H9 (cell line): ENCODE measurements at regions not wholly inside any gene's neighbourhood (a gene's known extent, or its start where the extent isn't known, plus 50 kb on each side); places are given as distances from the start of the nearest gene placed in this dataset.

Source experiments
- DNase-seq: peaks from one replicate; pipeline ENCODE4 v3.0.0-alpha.2; 2017
- H2AFZ ChIP-seq: one replicate; pipeline ENCODE4 v1.6.1; 2013; ENCODE audit warnings: mild to moderate bottlenecking, low read length, control low read depth, moderate library complexity
- H2AK5ac ChIP-seq: 2 replicates; pipeline ENCODE4 v1.6.1; 2013; ENCODE audit warnings: low read length, control low read depth, mixed read lengths; ENCODE audit not compliant: insufficient read length
- H2BK120ac ChIP-seq: one replicate; pipeline ENCODE4 v1.6.1; 2013; ENCODE audit warnings: low read depth, mild to moderate bottlenecking, low read length, control low read depth, inconsistent platforms; ENCODE audit not compliant: poor library complexity, severe bottlenecking
- H2BK12ac ChIP-seq: 2 replicates; pipeline ENCODE4 v1.6.1; 2013; ENCODE audit warnings: low read length, control low read depth, mixed read lengths, low read depth; ENCODE audit not compliant: insufficient read length
- H2BK15ac ChIP-seq: 2 replicates; pipeline ENCODE4 v1.6.1; 2013; ENCODE audit warnings: low read depth, low read length, control low read depth
- H2BK20ac ChIP-seq: one replicate; pipeline ENCODE4 v1.6.1; 2013; ENCODE audit warnings: low read depth, mild to moderate bottlenecking, low read length, control low read depth, inconsistent platforms; ENCODE audit not compliant: poor library complexity, severe bottlenecking
- H2BK5ac ChIP-seq: 2 replicates; pipeline ENCODE4 v1.6.1; 2013; ENCODE audit warnings: low read length, control low read depth, mixed read lengths; ENCODE audit not compliant: insufficient read length
- H3K14ac ChIP-seq: 2 replicates; pipeline ENCODE4 v1.6.1; 2013; ENCODE audit warnings: low read length, control low read depth; ENCODE audit not compliant: insufficient read depth
- H3K18ac ChIP-seq: 2 replicates; pipeline ENCODE4 v1.6.1; 2013; ENCODE audit warnings: low read depth, mild to moderate bottlenecking, mixed read lengths, low read length, control low read depth; ENCODE audit not compliant: insufficient read length
- H3K23ac ChIP-seq: 2 replicates; pipeline ENCODE4 v1.6.1; 2013; ENCODE audit warnings: low read length, control low read depth, mixed read lengths, low read depth; ENCODE audit not compliant: insufficient read length
- H3K23me2 ChIP-seq: 2 replicates; pipeline ENCODE4 v1.6.1; 2013; ENCODE audit warnings: low read depth, mild to moderate bottlenecking, mixed read lengths, low read length, control low read depth; ENCODE audit not compliant: insufficient read length, poor library complexity, severe bottlenecking
- H3K27ac ChIP-seq: 2 replicates; pipeline ENCODE4 v1.5.1; 2013; ENCODE audit warnings: low read length, control low read depth, mixed read lengths, low read depth; ENCODE audit not compliant: insufficient read length
- H3K27me3 ChIP-seq: 2 replicates; pipeline ENCODE4 v1.6.1; 2013; ENCODE audit warnings: low read length, control low read depth, inconsistent platforms; ENCODE audit not compliant: insufficient read depth
- H3K4ac ChIP-seq: 2 replicates; pipeline ENCODE4 v1.6.1; 2013; ENCODE audit warnings: low read depth, mild to moderate bottlenecking, control low read depth, inconsistent platforms, low read length, moderate library complexity
- H3K4me1 ChIP-seq: 2 replicates; pipeline ENCODE4 v1.6.1; 2013; ENCODE audit warnings: low read length, control low read depth, inconsistent platforms; ENCODE audit not compliant: insufficient read depth
- H3K4me2 ChIP-seq: 2 replicates; pipeline ENCODE4 v1.6.1; 2013; ENCODE audit warnings: low read length, control low read depth, mixed read lengths; ENCODE audit not compliant: insufficient read length, insufficient read depth
- H3K56ac ChIP-seq: 2 replicates; pipeline ENCODE4 v1.6.1; 2013; ENCODE audit warnings: low read depth, mild to moderate bottlenecking, mixed read lengths, low read length, control low read depth; ENCODE audit not compliant: insufficient read length
- H3K79me1 ChIP-seq: 2 replicates; pipeline ENCODE4 v1.6.1; 2013; ENCODE audit warnings: low read depth, mild to moderate bottlenecking, moderate library complexity, low read length, control low read depth, inconsistent platforms; ENCODE audit not compliant: insufficient read depth, poor library complexity, severe bottlenecking
- H3K79me2 ChIP-seq: 2 replicates; pipeline ENCODE4 v1.6.1; 2013; ENCODE audit warnings: low read length, control low read depth, inconsistent platforms; ENCODE audit not compliant: insufficient read depth
- H3K9ac ChIP-seq: 2 replicates; pipeline ENCODE4 v1.6.1; 2013; ENCODE audit warnings: low read length, control low read depth, mixed read lengths; ENCODE audit not compliant: insufficient read length; ENCODE audit errors: extremely low read depth
- H3K9me3 ChIP-seq: one replicate; pipeline ENCODE4 v1.6.1; 2013; ENCODE audit warnings: low read depth, low read length, inconsistent platforms; ENCODE audit not compliant: control insufficient read depth
- H3T11ph ChIP-seq: one replicate; pipeline ENCODE4 v1.6.1; 2013; ENCODE audit warnings: mild to moderate bottlenecking, low read length, control low read depth, inconsistent platforms
- H4K20me1 ChIP-seq: one replicate; pipeline ENCODE4 v1.6.1; 2013; ENCODE audit not compliant: control insufficient read depth, insufficient read length, insufficient read depth
- H4K5ac ChIP-seq: 2 replicates; pipeline ENCODE4 v1.6.1; 2013; ENCODE audit warnings: low read depth, mild to moderate bottlenecking, mixed read lengths, low read length, control low read depth; ENCODE audit not compliant: insufficient read length
- H4K8ac ChIP-seq: replicated peaks from 2 replicates; pipeline ENCODE4 v1.6.1; 2013; ENCODE audit warnings: low read length, control low read depth, mixed read lengths, low read depth; ENCODE audit not compliant: insufficient read length
- H4K91ac ChIP-seq: 2 replicates; pipeline ENCODE4 v1.6.1; 2013; ENCODE audit warnings: low read depth, mild to moderate bottlenecking, moderate library complexity, mixed read lengths, low read length, control low read depth; ENCODE audit not compliant: insufficient read length
- H3K27ac Mint-ChIP-seq, 3 experiments: 2 replicates in 2 of 3; 3 replicates in 1 of 3; pipeline ENCODE4 v1.8.0; 2020 to 2021; ENCODE audit warnings: mixed read lengths in 3 of 3, mild to moderate bottlenecking in 1 of 3, moderate library complexity in 1 of 3
- H3K27me3 Mint-ChIP-seq: 2 replicates; pipeline ENCODE4 v1.8.0; 2021; ENCODE audit warnings: low read depth, mild to moderate bottlenecking, moderate library complexity, mixed read lengths
- H3K36me3 Mint-ChIP-seq, 3 experiments: 2 replicates in 2 of 3; 3 replicates in 1 of 3; pipeline ENCODE4 v1.8.0; 2020 to 2021; ENCODE audit warnings: low read depth in 3 of 3, mixed read lengths in 3 of 3; ENCODE audit not compliant: insufficient read depth in 1 of 3
- H3K4me1 Mint-ChIP-seq, 2 experiments: 2 replicates each; pipeline ENCODE4 v1.8.0; 2020; ENCODE audit warnings: mixed read lengths in 2 of 2
- H3K4me3 Mint-ChIP-seq, 2 experiments: 2 replicates in 1 of 2; 3 replicates in 1 of 2; pipeline ENCODE4 v1.8.0; 2020 to 2021; ENCODE audit warnings: mild to moderate bottlenecking in 2 of 2, mixed read lengths in 2 of 2, moderate library complexity in 1 of 2
- H3K9me3 Mint-ChIP-seq, 2 experiments: 2 replicates in 1 of 2; 3 replicates in 1 of 2; pipeline ENCODE4 v1.8.0; 2020; ENCODE audit warnings: mild to moderate bottlenecking in 2 of 2, mixed read lengths in 2 of 2, moderate library complexity in 1 of 2
- WGBS: extraction: QIAGEN DNeasy Blood & Tissue Kit; methylation state at CpG from one replicate; pipeline ENCODE4 v1.1.7; 2013; ENCODE audit warnings: missing lambda C conversion rate, low lambda C conversion rate, mixed read lengths; ENCODE audit not compliant: insufficient read length; ENCODE audit errors: extremely low coverage; 5-methylcytosine and 5-hydroxymethylcytosine counted together
- TF ChIP-seq, protein P1 (sequence below): fragments of 200-600 bp; sonication (generic); conservative IDR thresholded peaks from 3 replicates; pipeline ENCODE4 v1.8.0; 2021; ENCODE audit warnings: antibody characterized with exemption, mild to moderate bottlenecking

DNA sequence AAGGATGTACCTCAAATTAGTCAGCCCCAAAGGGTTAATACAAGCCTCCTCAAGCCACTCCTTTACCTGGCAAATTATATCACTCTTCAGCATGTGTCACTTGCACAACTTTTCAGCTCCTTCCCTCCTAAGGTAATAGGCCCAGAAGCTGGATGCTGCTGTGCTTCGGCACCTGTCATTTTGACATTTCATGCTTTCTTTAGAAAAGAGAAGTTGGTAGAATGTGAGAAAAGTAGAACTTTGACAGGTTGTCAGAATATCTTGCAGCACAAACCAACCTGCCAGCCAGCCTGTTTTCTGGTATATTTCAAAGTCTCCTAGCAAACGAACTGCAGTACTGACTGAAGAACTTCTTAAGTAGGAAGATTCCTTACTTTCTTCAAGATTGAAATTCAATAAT is 2136.9 kb downstream of the MAT2B start:
- H3K4me3 Mint-ChIP-seq = no peak overlapping the region
- Histone ChIP-seq H3K27me3 (no peaks in the 10 kb centered on the region), H2BK120ac (no peak overlapping the region), H4K5ac (no peak overlapping the region), H3T11ph (no peak overlapping the region), H3K4me1 (no peaks in the 10 kb centered on the region), H3K27ac (no peak overlapping the region), H4K20me1 (no peaks in the 10 kb centered on the region), H3K9ac (no peak overlapping the region), H2AK5ac (no peak overlapping the region), H2AFZ (no peak overlapping the region), H3K79me1 (no peaks in the 10 kb centered on the region), H3K23ac (no peak overlapping the region), H3K56ac (no peak overlapping the region), H2BK12ac (no peak overlapping the region), H3K79me2 (no peaks in the 10 kb centered on the region), H4K91ac (no peak overlapping the region), H2BK15ac (no peak overlapping the region), H3K14ac (no peak overlapping the region), H3K4me2 (no peak overlapping the region), H3K4ac (no peak overlapping the region), H2BK20ac (no peak overlapping the region), H3K9me3 (no peaks in the 10 kb centered on the region), H3K18ac (no peak overlapping the region), H4K8ac (no peak overlapping the region), H2BK5ac (no peak overlapping the region), H3K23me2 (no peaks in the 10 kb centered on the region)
- TF ChIP-seq, protein P1, sequence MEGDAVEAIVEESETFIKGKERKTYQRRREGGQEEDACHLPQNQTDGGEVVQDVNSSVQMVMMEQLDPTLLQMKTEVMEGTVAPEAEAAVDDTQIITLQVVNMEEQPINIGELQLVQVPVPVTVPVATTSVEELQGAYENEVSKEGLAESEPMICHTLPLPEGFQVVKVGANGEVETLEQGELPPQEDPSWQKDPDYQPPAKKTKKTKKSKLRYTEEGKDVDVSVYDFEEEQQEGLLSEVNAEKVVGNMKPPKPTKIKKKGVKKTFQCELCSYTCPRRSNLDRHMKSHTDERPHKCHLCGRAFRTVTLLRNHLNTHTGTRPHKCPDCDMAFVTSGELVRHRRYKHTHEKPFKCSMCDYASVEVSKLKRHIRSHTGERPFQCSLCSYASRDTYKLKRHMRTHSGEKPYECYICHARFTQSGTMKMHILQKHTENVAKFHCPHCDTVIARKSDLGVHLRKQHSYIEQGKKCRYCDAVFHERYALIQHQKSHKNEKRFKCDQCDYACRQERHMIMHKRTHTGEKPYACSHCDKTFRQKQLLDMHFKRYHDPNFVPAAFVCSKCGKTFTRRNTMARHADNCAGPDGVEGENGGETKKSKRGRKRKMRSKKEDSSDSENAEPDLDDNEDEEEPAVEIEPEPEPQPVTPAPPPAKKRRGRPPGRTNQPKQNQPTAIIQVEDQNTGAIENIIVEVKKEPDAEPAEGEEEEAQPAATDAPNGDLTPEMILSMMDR = no peak
- peaks cover 0 to 3% of the 10 kb centered on the region in 2 experiments; a peak in 2 of 5 replicates for H3K9me3 Mint-ChIP-seq
- no peak overlapping the region for H3K27ac Mint-ChIP-seq
- no CpG with 5 or more reads among the region's 2 CpGs for WGBS
- peaks cover 0 to 8% of the 10 kb centered on the region in 2 experiments; a peak in 2 of 4 replicates for H3K4me1 Mint-ChIP-seq
- H3K27me3 Mint-ChIP-seq = no peaks in the 10 kb centered on the region
- DNase-seq = no peak
- H3K36me3 Mint-ChIP-seq = no peaks in the 10 kb centered on the region; a peak in 1 of 7 replicates
